HEK293 (cell line): ENCODE measurements at regions not wholly inside any gene's neighbourhood (a gene's known extent, or its start where the extent isn't known, plus 50 kb on each side); places are given as distances from the start of the nearest gene placed in this dataset.

Source experiments
- CTCF ChIA-PET: fragments of 350-600 bp; formaldehyde crosslinking; extraction: SDS; loops from one replicate; lab custom pipeline; 2021; ENCODE audit warnings: antibody characterized with exemption; lab: Yijun Ruan, JAX
- POLR2A ChIA-PET: fragments of 300-600 bp; formaldehyde crosslinking; extraction: SDS; loops from one replicate; lab custom pipeline; 2020; ENCODE audit warnings: antibody characterized with exemption, inconsistent platforms; lab: Yijun Ruan, JAX
- H3K27ac ChIP-seq: fragments of 200-500 bp; sonication (Bioruptor generic); 2 replicates; pipeline ENCODE4 v1.5.1; 2014; ENCODE audit warnings: low read depth, low read length, control low read depth, inconsistent platforms; ENCODE audit errors: extremely low read depth
- H3K36me3 ChIP-seq, 2 experiments: fragments of 200-500 bp in 1 of 2; sonication (Bioruptor generic) in 1 of 2; 1 replicate in 1 of 2; 2 replicates in 1 of 2; pipeline ENCODE4 v1.5.1; 2014 to 2017; ENCODE audit warnings: inconsistent platforms in 2 of 2, low read length in 2 of 2; ENCODE audit not compliant: control insufficient read depth in 2 of 2, insufficient read depth in 1 of 2
- H3K4me1 ChIP-seq: fragments of 200-500 bp; sonication (Bioruptor generic); 2 replicates; pipeline ENCODE4 v1.5.1; 2014; ENCODE audit warnings: mild to moderate bottlenecking, low read length, inconsistent platforms; ENCODE audit not compliant: control insufficient read depth, insufficient read depth
- H3K4me3 ChIP-seq: 2 replicates; pipeline ENCODE4 v1.5.1; 2011; ENCODE audit warnings: low read depth, mild to moderate bottlenecking, control low read depth, low read length, moderate library complexity
- H3K9me3 ChIP-seq: fragments of 200-500 bp; sonication (Bioruptor generic); 2 replicates; pipeline ENCODE4 v1.5.1; 2014; ENCODE audit warnings: low read depth, low read length, inconsistent platforms; ENCODE audit not compliant: control insufficient read depth, insufficient read depth
- BCL6B ChIP-seq: fragments of 450-650 bp; formaldehyde crosslinking; IDR thresholded peaks from 2 replicates; pipeline ENCODE4 v1.5.1; 2017; ENCODE audit warnings: missing biosample characterization, missing genetic modification characterization
- PBX3 ChIP-seq: sonication (generic); formaldehyde crosslinking; IDR thresholded peaks from 2 replicates; pipeline ENCODE4 v1.8.1; 2022; ENCODE audit warnings: mild to moderate bottlenecking, moderate library complexity, missing genetic modification reagents
- PRDM1 ChIP-seq: fragments of 450-650 bp; formaldehyde crosslinking; IDR thresholded peaks from 2 replicates; pipeline ENCODE4; 2016; ENCODE audit warnings: missing biosample characterization, missing genetic modification characterization
- RBAK ChIP-seq: fragments of 450-650 bp; formaldehyde crosslinking; IDR thresholded peaks from 2 replicates; pipeline ENCODE4 v1.5.1; 2016; ENCODE audit warnings: missing biosample characterization, missing genetic modification characterization
- REPIN1 ChIP-seq: fragments of 450-650 bp; formaldehyde crosslinking; IDR thresholded peaks from 2 replicates; pipeline ENCODE4 v1.5.1; 2017; ENCODE audit warnings: missing biosample characterization, missing genetic modification characterization, low read depth
- REST ChIP-seq: fragments of 450-650 bp; formaldehyde crosslinking; IDR thresholded peaks from 2 replicates; pipeline ENCODE4 v1.5.1; 2016; ENCODE audit warnings: missing biosample characterization, missing genetic modification characterization
- SALL2 ChIP-seq: fragments of 450-650 bp; formaldehyde crosslinking; IDR thresholded peaks from 2 replicates; pipeline ENCODE4 v1.5.0; 2017; ENCODE audit warnings: missing biosample characterization, mild to moderate bottlenecking, missing genetic modification characterization, borderline replicate concordance
- SCRT2 ChIP-seq: fragments of 450-650 bp; formaldehyde crosslinking; IDR thresholded peaks from 2 replicates; pipeline ENCODE4 v1.5.1; 2016; ENCODE audit warnings: missing biosample characterization, missing genetic modification characterization
- SP7 ChIP-seq: fragments of 450-650 bp; formaldehyde crosslinking; IDR thresholded peaks from 2 replicates; pipeline ENCODE4 v1.5.1; 2016; ENCODE audit warnings: missing biosample characterization, missing genetic modification characterization
- ZNF10 ChIP-seq: fragments of 450-650 bp; formaldehyde crosslinking; IDR thresholded peaks from 2 replicates; pipeline ENCODE4 v1.5.1; 2017; ENCODE audit warnings: missing biosample characterization, missing genetic modification characterization
- ZNF133 ChIP-seq: fragments of 450-650 bp; formaldehyde crosslinking; IDR thresholded peaks from 2 replicates; pipeline ENCODE4 v1.5.1; 2016; ENCODE audit warnings: missing biosample characterization, missing genetic modification characterization
- ZNF140 ChIP-seq: fragments of 450-650 bp; formaldehyde crosslinking; IDR thresholded peaks from 2 replicates; pipeline ENCODE4 v1.5.1; 2016; ENCODE audit warnings: missing biosample characterization, missing genetic modification characterization
- ZNF157 ChIP-seq: fragments of 450-650 bp; formaldehyde crosslinking; IDR thresholded peaks from 2 replicates; pipeline ENCODE4 v1.5.1; 2016; ENCODE audit warnings: missing biosample characterization, missing genetic modification characterization
- ZNF239 ChIP-seq: fragments of 450-650 bp; formaldehyde crosslinking; IDR thresholded peaks from 2 replicates; pipeline ENCODE4 v1.5.1; 2016; ENCODE audit warnings: missing biosample characterization, missing genetic modification characterization
- ZNF280D ChIP-seq: fragments of 450-650 bp; formaldehyde crosslinking; IDR thresholded peaks from 2 replicates; pipeline ENCODE4 v1.5.1; 2016; ENCODE audit warnings: missing biosample characterization, missing genetic modification characterization
- ZNF324 ChIP-seq: fragments of 450-650 bp; formaldehyde crosslinking; IDR thresholded peaks from 2 replicates; pipeline ENCODE4 v1.5.1; 2016; ENCODE audit warnings: missing biosample characterization, missing genetic modification characterization
- ZNF394 ChIP-seq: fragments of 450-650 bp; formaldehyde crosslinking; IDR thresholded peaks from 2 replicates; pipeline ENCODE4 v1.5.1; 2016; ENCODE audit warnings: missing biosample characterization, missing genetic modification characterization, mild to moderate bottlenecking, moderate library complexity, borderline replicate concordance
- ZNF398 ChIP-seq: fragments of 450-650 bp; formaldehyde crosslinking; IDR thresholded peaks from 2 replicates; pipeline ENCODE4 v1.5.1; 2017; ENCODE audit warnings: missing biosample characterization, missing genetic modification characterization
- ZNF416 ChIP-seq: fragments of 450-650 bp; formaldehyde crosslinking; IDR thresholded peaks from 2 replicates; pipeline ENCODE4 v1.5.1; 2016; ENCODE audit warnings: missing biosample characterization, missing genetic modification characterization
- ZNF501 ChIP-seq: fragments of 450-650 bp; formaldehyde crosslinking; IDR thresholded peaks from 2 replicates; pipeline ENCODE4 v1.5.1; 2016; ENCODE audit warnings: missing biosample characterization, missing genetic modification characterization
- ZNF580 ChIP-seq: fragments of 450-650 bp; formaldehyde crosslinking; IDR thresholded peaks from 2 replicates; pipeline ENCODE4 v1.5.1; 2016; ENCODE audit warnings: missing biosample characterization, missing genetic modification characterization
- ZNF610 ChIP-seq: fragments of 450-650 bp; formaldehyde crosslinking; IDR thresholded peaks from 2 replicates; pipeline ENCODE4 v1.5.1; 2016; ENCODE audit warnings: missing biosample characterization, missing genetic modification characterization, borderline replicate concordance
- ZNF660 ChIP-seq: fragments of 450-650 bp; IDR thresholded peaks from 2 replicates; pipeline ENCODE4 v1.5.1; 2018; ENCODE audit warnings: missing biosample characterization, mild to moderate bottlenecking, missing genetic modification characterization
- ZSCAN4 ChIP-seq: fragments of 450-650 bp; formaldehyde crosslinking; IDR thresholded peaks from 2 replicates; pipeline ENCODE4 v1.5.1; 2017; ENCODE audit warnings: missing biosample characterization, missing genetic modification characterization

- no peaks in the 10 kb centered on the region for H3K4me1 ChIP-seq
- H3K27ac ChIP-seq, result no peak overlapping the region
- no peaks in the 10 kb centered on the region for H3K9me3 ChIP-seq
- H3K36me3 ChIP-seq, result no peaks in the 10 kb centered on the region
- CTCF ChIA-PET, result no interaction called here
- no peak overlapping the region for H3K4me3 ChIP-seq
- no peak for TF ChIP-seq ZNF324 (tag by site-specific recombination)
- no peak for TF ChIP-seq ZNF140 (tag by site-specific recombination)
- TF ChIP-seq ZNF133 (tag by site-specific recombination), result no peak
- no peak for TF ChIP-seq REST (tag by site-specific recombination)
- TF ChIP-seq ZNF610 (tag by site-specific recombination), result no peak
- no peak for TF ChIP-seq SP7 (tag by site-specific recombination)
- no peak for TF ChIP-seq ZNF416 (tag by site-specific recombination)
- POLR2A ChIA-PET, result no interaction called here
Observed at GRCh38 chr5:87640902-87641301, 228.2 kb upstream of the CCNH start.

- Histone ChIP-seq H3K4me1 (no peaks in the 10 kb centered on the region), H3K27ac (no peak overlapping the region), H3K36me3 (no peaks in the 10 kb centered on the region), H3K9me3 (no peaks in the 10 kb centered on the region), H3K4me3 (no peak overlapping the region)
- ChIA-PET CTCF (no interaction called here), POLR2A (no interaction called here)
- TF ChIP-seq ZNF280D, result no peak
- TF ChIP-seq ZNF157, result no peak
- no peak for TF ChIP-seq RBAK (tag by site-specific recombination)
- no peak for TF ChIP-seq ZNF239
- no peak for TF ChIP-seq SALL2 (tag by site-specific recombination)
- TF ChIP-seq ZNF394, result no peak
- no peak for TF ChIP-seq ZNF10 (tag by site-specific recombination)
- TF ChIP-seq BCL6B, result no peak
- no peak for TF ChIP-seq PRDM1
- no peak for TF ChIP-seq ZNF398
- no peak for TF ChIP-seq PBX3
- no peak for TF ChIP-seq ZSCAN4 (tag by site-specific recombination)
- no peak for TF ChIP-seq ZNF660 (tag by site-specific recombination)
- no peak for TF ChIP-seq REPIN1 (tag by site-specific recombination)
- no peak for TF ChIP-seq ZNF501 (tag by site-specific recombination)
- TF ChIP-seq ZNF580 (tag by site-specific recombination), result no peak
- no peak for TF ChIP-seq SCRT2 (tag by site-specific recombination)
Observed at GRCh38 chr5:87627363-87627762, 214.6 kb upstream of the CCNH start.
